GM12873 (cell line): ENCODE measurements at regions not wholly inside any gene's neighbourhood (a gene's known extent, or its start where the extent isn't known, plus 50 kb on each side); places are given as distances from the start of the nearest gene placed in this dataset.

Experiments
- TF ChIP-seq, protein P1 (sequence below): IDR thresholded peaks from 2 replicates; pipeline ENCODE4 v1.5.1; 2012; ENCODE audit warnings: low read depth, mild to moderate bottlenecking, moderate library complexity, low read length, control low read depth; ENCODE audit not compliant: insufficient read depth; ENCODE audit errors: missing control alignments

GRCh38 chr9:13744261-13744901 is 464.9 kb upstream of the MPDZ start:
- TF ChIP-seq, protein P1, sequence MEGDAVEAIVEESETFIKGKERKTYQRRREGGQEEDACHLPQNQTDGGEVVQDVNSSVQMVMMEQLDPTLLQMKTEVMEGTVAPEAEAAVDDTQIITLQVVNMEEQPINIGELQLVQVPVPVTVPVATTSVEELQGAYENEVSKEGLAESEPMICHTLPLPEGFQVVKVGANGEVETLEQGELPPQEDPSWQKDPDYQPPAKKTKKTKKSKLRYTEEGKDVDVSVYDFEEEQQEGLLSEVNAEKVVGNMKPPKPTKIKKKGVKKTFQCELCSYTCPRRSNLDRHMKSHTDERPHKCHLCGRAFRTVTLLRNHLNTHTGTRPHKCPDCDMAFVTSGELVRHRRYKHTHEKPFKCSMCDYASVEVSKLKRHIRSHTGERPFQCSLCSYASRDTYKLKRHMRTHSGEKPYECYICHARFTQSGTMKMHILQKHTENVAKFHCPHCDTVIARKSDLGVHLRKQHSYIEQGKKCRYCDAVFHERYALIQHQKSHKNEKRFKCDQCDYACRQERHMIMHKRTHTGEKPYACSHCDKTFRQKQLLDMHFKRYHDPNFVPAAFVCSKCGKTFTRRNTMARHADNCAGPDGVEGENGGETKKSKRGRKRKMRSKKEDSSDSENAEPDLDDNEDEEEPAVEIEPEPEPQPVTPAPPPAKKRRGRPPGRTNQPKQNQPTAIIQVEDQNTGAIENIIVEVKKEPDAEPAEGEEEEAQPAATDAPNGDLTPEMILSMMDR, result no peak

- TF ChIP-seq, protein P1, result no peak
These were observed 458.4 kb upstream of the MPDZ start for GRCh38 chr9:13737885-13738284.

GRCh38 chr9:13735181-13735580 is 455.7 kb upstream of the MPDZ start:
- TF ChIP-seq, protein P1, result no peak

- TF ChIP-seq, protein P1, result no peak
These were observed 455.1 kb upstream of the MPDZ start for GRCh38 chr9:13734601-13735000.

DNA sequence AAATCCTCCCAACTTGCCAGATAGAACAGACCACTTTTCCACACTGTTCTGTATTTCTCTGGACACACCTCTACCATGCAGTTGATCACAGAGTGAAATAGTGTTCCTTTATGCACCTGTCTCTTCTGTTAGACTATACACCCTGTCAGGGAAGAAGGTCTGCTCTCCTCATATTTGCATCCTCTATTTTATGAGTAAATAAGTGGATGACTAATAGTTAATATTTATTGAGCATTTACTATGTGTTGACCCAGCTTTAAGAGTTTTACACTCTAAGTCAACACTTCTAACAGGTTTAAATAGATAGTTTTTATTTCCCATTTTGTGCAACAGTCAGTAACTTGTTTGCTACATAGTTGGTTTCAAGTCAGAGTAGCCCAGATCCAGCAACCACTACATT is 452.8 kb upstream of the MPDZ start:
- TF ChIP-seq, protein P1, result no peak

DNA sequence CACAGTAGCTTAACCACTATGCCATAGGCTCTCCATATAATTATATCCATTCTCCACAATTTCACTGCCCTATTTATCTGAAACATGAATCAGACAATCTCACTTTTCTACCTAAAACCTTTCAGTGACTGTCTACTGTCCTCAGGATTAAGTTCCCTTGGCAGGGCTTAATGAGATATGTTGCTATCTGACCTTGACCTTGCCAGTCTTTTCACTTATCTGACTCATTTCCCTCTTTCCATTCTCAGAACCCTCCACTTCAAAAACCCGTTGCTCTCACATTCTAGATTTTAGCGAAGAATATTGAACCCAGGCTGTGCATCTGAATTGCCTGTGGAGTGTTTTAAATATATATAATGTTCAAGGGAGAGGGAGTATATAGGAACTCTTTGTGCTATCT is 452.1 kb upstream of the MPDZ start:
- TF ChIP-seq, protein P1, result no peak

DNA sequence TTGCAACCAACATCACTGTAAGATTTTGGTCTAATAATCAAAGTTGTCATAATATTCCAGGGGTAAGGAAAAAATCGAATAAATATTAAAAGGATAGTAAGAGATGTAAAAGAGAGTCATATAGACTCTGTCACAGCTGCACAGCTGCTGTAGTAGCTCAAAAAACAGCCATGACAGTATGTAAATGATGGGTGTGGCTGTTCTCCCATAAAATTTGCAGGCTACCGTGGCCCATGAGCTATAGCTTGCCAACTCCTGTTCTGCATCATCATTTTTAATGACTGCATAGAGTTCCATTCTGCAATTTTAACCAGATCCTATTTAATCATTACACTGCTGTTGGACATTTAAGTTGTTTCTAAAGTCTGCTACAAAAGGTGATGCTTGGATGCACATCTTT is 450.5 kb upstream of the MPDZ start:
- TF ChIP-seq, protein P1, result no peak
